GM18499 (cell line): ENCODE measurements at regions not wholly inside any gene's neighbourhood (a gene's known extent, or its start where the extent isn't known, plus 50 kb on each side); places are given as distances from the start of the nearest gene placed in this dataset.

Source experiments
- ATAC-seq: cut with Tn5 transposase; IDR thresholded peaks from one replicate; pipeline ENCODE4 v1.9.1; 2021; ENCODE audit warnings: moderate number of reproducible peaks; ENCODE audit not compliant: insufficient read depth, unreplicated experiment

DNA sequence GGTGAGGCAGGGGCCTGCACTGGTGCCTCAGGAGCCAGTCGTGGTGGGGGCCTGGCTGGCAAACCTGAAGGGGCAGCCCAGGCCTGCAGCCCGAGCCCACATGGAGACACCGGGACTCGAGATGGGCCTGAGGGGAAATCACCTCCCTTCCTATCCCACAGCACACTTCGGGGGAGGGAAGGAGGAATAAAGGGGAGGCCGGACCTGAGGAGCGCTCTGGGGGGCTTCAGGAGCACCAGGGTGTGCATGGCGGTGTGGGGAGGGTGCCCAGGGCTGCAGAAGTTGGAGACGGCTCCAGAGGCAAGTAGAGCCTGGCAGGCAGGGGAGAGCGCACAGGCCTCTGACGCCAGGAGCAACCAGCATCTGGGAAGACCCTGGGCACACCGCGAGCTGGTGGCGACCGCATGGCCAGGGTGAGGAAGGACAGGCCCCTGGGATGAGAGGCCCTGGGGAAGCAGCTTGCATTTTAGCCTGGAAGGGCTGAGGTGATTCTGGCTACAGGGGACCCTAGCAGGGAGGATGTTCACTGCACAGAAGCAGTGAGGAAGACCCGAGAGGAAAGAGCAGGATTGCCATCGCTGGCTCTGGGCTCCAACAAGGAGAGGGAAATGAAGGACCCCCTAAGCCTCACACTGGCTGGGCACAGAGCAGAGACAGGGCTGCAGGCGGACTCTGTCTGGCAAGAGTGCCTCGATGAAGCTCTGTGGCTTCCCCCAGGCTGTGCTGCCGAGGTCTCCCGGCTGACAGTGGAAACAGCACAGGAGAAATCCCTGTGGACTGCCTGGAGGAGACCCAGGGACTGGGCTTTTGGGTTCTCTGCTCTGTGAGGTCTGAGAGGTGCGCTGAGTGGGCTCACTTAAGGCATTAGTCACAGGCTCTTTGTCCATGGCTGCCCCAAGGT, 457.7 kb downstream of the BRD1 start:
- ATAC-seq, result no peak

DNA sequence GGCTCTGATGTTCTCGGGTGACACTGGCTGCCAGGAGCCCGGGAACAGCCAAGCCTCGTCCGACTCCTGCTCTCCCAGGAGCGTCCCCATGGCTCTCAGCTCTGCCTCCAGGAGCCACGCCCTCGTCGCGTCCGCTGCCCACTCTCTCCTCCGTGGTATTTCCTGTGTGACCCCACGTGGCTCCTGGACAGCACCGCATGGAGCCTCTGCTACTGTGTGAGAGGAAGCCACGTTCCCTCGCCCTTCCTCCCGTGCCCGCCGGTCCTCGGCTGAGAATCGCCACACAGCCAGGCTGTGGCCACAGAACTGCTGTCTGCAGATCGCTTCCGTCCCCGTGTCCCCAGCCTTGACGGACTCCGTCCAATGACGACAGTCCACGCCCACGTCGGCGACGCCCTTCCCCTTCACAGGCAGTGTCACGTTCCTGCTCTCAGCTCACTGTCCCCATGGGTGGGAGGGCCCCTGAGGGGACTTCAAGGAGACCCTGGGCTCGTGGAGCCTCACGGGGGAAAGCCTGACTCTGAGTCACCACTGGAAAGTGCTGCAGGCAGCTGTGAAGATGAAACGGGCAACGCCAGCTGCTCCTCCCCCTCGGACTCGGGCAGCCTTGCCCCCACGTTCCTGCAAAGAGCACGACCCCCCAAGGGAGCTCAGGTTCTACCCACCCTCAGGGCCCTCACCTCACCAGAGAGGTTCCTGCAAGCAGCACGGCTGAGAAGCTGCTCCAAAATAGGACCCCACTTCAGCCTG, 458.5 kb downstream of the BRD1 start:
- no peak for ATAC-seq

DNA sequence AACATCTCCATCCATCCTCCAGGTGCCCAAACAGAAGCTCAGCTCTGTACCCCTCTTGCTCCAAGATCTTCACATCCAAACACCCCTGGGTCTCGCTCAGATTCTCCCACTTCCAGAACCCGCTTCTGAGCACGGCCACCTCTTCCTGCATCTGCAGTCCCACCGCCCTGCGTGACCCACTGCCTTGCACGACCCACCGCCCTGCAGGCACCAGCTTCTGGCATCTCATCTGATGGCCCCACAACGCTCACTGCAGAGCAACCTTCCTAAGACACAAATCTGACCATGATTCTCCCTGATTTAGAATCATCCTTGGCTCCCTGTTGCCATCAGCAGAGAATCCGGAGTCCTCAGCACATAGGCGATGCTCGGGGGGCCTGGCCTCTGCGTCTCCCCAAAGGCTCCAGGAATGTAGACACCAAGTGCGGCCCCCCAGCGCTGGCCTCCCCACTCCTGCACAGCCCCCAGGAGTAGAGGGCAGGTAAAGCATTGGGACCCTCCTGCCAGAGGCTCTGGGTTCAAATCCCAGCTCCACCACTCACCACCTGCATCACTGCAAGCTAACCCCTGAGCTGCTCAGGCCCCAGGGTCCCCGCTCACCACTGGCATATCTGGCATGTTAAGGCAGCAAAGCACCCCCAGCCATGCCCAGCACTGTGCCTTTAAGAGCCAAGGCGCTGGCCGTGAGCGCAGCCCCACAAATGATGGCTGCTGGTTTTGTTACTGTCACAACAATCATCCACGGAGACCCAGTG, 459.3 kb downstream of the BRD1 start:
- ATAC-seq, result no peak

DNA sequence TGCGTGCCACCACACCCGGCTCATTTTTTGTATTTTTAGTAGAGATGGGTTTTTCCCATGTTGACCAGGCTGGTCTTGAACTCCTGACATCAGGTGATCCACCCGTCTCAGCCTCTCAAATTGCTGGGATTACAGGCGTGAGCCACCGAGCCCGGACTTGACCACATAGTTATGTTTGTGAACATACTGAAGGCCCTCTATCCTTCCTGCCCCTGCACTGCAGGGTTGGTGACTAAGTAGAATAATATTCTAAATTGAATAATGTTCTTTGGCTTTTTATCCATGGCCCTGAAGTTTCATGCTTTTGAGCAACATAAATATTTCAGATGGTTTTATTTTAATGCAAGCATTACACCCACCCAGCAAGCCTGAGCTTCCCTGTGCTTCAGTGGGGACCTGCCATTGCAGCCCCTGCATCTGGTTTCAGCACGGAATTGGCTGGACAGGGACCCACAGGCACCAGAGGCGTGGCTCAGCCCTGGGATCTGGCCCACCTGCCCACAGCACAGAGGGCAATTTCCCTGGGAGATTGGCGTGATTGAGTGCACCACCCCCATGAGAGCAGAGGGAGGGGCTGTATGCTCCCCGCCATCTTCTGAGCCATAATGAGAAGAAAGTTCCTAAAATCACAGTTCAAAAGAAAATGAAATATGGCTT, 460.5 kb downstream of the BRD1 start:
- ATAC-seq, result no peak

DNA sequence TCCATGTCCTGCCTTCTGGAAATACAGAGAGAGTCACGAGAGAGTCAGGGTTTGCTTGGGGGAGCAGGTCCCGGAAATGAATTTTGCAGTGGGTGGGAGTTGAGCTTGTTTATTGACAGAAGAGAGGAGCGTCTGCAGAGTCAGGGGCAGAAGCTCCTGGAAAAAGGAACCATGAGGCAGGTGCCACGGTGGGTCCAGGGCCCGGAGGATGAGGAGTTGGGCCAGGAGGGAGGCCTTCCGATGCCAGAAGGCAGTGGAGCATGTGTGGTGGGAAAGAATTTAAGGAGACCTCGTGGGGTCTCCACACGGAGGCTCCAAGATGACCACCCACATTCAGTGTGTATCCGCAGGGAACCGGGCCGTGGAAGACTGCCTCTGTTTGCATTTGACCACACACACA, 461.2 kb downstream of the BRD1 start:
- no peak for ATAC-seq

DNA sequence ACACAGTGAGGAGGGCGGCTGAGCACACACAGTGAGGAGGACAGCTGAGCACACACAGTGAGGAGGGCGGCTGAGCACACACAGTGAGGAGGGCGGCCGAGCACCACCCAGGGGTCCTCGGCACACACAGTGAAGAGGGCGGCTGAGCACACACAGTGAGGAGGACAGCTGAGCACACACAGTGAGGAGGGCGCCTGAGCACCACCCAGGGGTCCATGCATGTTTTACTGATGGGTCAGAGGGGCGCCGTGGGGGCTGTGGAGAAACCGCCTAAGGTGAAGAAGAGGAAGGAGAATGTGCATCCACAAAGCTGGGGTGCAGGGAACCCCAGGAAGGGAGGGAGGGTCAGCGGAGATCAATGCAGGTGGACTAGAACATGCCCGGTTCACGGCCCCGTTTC, 461.8 kb downstream of the BRD1 start:
- no peak for ATAC-seq

DNA sequence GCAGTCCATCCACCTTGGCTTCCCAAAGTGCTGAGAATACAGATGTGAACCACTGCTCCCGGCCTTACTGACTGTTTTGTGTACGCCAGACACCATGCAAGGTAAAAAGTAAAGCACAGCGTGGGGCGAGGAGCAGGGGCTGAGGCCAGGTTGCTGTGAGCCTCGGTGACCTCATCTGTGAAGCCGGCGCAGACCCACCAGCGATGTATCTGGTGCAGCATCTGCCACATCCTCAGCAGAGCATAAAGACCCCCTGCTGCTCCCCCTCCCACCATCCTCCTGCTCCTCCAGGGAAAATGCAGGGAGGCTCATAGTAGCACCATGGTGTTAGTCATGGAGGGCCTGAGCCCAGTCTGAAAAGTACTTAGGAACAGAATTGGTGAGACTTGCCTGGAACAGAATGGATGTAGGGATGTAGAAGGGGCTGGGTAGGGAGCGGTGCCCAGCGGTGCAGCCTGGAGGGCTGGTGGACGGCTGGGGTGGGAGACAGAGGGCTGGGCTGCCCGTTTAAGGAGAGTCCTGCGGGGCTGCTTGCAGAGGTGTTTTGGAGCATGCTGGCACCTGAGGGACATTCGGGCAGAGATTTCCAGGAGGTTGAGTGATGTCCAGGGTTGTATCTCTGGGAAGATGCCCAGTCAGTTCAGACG, 462.4 kb downstream of the BRD1 start:
- ATAC-seq, result no peak

DNA sequence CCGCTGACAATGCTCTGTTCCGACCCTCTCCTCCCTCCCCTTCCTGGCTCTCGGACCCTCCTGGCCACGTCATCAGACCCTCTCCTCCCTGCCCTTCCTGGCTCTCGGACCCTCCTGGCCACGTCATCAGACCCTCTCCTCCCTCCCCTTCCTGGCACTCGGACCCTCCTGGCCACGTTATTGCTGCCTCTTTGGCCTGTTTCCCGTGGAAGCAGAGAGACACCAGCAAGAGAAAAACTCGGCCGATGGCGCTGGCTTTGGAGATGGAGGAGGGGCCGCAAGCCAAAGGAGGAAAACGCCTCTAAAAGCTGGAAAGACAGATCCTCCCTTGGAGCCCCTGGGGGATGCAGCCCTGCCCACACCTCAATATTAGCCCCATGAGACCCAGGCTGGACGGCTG, 463.3 kb downstream of the BRD1 start:
- no peak for ATAC-seq

DNA sequence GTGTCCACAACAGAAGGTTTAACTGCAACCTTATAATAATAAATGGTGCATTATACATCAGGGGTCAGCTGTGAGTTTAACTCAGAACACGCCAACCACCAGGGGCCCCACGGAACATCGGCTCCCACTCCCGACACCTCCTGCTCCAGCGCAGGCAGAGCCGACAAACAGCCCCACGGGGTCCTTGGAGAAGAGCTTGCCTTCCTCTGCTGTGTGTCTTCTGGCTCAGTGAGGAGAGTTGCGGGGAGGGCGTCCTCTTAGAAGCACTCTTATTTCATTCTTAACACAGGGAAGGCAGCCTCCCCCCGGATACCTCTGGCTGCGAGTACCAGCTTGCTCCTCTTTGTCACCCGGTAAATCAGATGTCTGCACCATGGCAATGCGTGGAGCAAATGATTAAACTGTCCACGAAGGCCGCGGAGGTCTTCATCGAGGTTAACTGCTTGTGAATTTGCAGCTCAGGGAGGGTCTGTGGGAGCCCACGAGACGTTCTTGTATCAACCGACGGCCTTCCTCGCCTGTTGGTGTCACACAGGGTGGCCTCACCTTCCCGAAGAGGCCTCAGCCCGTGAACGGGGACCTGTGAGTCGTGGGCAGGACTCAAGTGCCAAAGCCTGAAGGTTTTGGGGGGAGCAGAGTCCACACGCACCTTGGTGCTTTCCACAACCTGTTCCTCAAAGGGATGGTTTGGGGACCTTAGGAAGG, 464.0 kb downstream of the BRD1 start:
- no peak for ATAC-seq

DNA sequence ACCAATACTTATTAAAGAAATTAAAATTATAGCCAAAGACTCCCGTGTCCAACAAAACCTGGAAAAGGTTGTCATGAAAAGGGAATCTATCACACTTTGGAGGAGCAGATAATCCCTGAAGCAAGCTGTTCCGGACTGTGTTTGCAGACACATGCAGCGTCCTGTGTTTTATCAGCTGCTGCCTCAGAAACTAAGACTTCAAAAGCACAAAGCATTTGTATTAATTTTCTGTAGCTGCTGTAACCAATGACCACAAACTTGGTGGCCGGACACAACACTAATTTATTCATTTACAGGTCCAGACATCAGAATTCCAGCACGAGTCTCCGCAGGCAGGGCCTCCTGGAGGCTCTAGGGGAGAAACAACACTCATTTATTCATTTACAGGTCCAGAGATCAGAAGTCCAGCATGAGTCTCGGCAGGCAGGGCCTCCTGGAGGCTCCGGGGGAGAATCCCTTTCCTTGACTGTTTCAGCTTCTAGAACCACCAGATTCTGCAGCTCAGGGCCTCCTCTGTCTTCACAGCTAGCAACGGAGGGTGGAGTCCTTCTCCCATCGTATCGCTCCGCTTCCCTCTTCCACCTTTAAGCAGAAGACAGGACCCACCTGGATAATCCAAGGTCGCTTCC, 465.3 kb downstream of the BRD1 start:
- no peak for ATAC-seq

DNA sequence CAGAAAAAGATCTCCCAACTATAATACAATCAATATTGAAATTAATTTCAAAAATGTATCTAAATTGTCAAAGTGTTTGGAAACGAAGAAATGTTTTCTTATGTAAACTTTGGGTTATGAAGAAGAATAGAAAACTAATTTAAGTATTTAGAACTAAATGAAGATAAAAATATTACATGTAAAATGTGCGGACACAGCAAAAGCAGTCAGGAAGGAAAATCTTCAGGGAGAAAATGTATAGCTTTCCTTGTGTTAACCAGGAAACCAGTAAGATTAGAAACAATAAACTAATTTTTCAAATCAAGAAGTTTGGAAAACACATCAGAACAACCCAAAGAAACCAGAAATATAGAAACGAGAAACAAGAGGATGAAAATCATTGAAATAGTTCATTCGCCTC, 466.5 kb downstream of the BRD1 start:
- no peak for ATAC-seq

DNA sequence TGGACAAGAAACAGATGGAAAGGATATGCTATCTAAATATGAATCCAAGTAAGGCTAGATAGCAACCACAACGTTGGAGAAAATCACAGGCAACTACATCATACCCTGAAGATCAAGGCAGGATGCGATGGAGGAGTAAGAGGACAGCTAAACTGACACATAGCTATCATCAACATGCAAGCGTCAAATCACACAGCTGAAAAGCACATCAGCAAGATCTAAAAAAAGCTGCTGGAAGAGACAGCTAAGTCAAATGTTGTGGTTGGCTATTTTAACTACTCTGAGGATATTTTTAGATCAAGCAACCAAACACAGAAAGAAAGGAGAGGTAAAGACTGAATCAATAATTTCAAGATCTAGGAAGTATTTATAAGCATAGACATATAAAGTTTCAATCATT, 466.9 kb downstream of the BRD1 start:
- no peak for ATAC-seq

DNA sequence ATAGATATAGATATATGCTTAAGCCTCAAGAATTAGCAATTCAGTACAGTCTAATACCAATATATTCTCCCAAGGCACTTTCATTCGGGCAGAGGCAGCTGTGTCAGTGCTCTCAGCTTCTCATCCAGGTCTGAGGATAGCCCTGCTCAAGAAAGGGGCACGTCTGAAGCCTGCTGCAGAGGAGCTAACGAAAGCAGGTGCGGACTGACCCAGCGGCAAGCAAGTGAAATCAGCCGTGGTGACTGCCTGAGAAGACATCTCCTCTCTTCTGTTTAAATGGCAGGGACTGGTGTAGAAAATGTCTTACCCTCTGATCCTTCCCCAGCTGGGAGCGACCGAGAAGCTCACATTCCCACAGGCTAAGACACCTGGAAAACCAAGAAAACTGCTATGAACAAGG, 468.6 kb downstream of the BRD1 start:
- no peak for ATAC-seq

DNA sequence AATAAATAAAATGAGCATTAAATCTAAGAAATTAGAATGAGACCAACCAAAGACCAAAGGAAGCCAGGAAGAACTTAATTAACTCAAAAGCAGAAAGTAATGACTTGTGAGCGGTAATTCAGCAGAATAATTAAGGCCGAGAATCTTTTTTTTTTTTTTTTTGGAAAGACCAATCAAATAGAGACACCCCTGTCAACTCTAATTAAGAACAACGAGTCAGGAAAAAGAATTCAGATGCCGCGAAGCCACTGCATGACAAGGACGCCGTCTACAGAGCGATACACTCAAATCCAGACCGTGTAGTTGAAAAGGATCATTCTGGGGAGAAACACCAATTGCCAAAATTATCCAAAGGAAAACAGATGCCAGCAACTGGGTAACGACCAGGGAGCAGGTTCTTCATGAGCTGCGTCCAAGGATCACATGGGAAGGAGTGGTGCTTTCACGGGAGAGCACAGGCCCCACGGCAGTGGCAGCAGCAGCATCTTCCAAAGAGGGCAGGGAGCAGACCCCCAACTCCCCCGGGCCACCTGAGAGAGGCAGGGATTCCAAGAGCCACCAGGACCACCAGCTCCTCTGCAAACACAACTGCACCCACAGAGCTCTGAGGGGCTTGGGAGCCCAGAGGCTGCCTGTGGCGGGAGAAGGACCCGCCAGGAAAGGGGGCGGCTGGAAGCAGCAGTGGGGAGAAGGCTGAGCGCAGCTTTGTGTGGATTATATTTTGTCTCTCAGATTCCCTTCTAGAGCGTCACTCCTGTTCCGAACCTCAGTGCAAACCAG, 469.8 kb downstream of the BRD1 start:
- no peak for ATAC-seq

DNA sequence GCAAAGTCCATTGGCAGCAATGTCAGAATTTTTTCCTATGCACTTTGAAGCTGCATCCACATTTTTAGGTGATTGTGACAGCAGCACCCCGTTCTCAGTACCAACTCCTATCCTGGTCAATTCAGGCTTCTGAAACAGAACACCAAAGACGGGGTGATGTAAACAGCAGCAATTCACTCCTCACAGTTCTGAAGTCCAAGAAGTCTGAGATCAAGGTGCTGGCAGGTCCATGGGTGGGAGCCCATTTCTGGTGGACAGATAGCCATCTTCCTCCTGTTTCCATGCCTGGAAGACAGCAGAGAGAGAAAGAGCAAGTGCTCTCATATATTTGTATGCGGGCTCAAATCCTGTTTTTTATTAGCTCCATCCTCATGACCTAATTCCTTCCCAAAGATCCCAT, 471.2 kb downstream of the BRD1 start:
- no peak for ATAC-seq

DNA sequence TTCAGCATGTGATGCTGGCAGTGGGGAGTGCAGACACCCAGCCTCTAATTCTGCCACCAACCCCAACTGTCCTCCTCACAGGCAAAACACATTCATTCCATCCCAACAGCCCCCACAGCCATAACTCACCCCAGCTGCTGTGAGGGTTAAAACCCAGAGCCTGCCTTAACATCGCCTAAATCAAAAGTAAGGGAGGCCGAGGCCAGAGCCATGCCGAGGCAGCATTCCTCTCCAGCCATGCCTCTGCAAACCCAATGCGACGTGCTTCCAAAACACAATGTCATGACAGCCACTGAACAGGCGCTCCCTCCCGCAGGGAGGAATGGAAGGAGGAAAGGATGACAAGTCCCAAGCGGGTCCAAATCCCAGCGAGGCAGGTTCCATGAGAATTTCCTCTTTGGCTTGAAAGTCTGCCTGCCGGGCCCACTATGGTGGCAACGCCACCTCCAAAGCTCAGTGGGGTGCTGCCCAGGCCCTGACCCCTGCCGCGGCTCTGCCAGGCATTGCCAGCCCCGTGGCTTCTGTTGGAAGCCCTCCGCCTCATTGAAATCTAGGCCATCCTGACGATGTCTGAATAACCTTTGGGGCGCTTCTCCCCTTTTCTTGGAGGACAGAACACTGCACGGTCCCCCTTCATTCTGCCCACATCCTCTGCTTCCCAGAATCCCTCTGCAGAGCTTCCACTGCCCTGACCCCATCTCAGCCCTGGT, 472.3 kb downstream of the BRD1 start:
- no peak for ATAC-seq

DNA sequence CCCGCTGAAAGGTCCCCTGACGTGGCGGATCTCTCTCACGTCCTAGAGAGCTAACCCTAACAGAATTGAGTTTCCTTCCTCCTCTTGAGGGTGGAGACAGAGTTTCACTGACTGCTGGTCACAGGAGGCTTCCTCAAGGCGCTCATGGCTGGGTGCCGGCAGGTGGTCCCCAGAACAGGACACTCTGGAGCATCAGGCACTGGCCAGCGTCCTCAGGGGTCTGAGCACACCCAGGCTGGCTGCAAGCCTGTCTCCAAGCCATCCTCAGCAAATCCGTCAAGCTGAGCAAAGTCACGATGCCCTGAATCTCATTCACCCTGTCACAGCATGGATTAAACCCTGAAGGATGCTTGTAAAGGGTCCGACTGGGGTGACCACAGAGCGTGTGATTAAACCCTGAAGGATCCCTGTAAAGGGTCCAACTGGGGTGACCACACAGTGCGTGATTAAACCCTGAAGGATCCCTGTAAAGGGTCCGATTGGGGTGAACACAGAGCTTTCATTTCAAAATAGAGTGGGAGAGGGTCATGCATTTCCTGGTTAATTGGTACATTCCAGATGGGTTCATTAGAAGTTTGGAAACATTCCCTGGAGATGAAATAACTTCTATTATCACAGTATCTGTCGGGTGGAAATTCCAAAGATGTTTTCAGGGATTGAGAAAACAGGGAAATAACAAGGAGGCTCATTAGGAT, 473.0 kb downstream of the BRD1 start:
- no peak for ATAC-seq
